ENCODE measurements at regions not wholly inside any gene's neighbourhood (a gene's known extent, or its start where the extent isn't known, plus 50 kb on each side); places are given as distances from the start of the nearest gene placed in this dataset.
"Not testable (repeated sequence)": the region's sequence is repeated elsewhere in the genome, so short reads cannot be mapped to it uniquely, and the experiment has no call there.

- no peak for DNase-seq
These were observed 193.0 kb downstream of the FZD1 start for GRCh38 chr7:91457208-91457607.

- DNase-seq: no peak
These were observed 195.3 kb downstream of the FZD1 start for GRCh38 chr7:91459539-91459938.

- no peak for DNase-seq
These were observed 198.1 kb downstream of the FZD1 start for GRCh38 chr7:91462316-91462715.

GRCh38 chr7:91463330-91463729, 199.1 kb downstream of the FZD1 start:
- no peak for DNase-seq

- no peak for DNase-seq
These were observed 201.4 kb downstream of the FZD1 start for GRCh38 chr7:91465595-91466061.

GRCh38 chr7:91468256-91468655, 204.0 kb downstream of the FZD1 start:
- no peak for DNase-seq

- DNase-seq: no peak
These were observed 209.4 kb downstream of the FZD1 start for GRCh38 chr7:91473619-91474018.

- DNase-seq: no peak
These were observed 209.8 kb downstream of the FZD1 start for GRCh38 chr7:91474074-91474473.

GRCh38 chr7:91480470-91480869, 216.2 kb downstream of the FZD1 start:
- not testable (repeated sequence) for DNase-seq

- peak; percentile 15 for DNase-seq
These were observed 227.6 kb downstream of the FZD1 start for GRCh38 chr7:91491868-91492267.

- DNase-seq: no peak
These were observed 228.1 kb downstream of the FZD1 start for GRCh38 chr7:91492317-91492716.

GRCh38 chr7:91492773-91493172, 228.5 kb downstream of the FZD1 start:
- DNase-seq: no peak

GRCh38 chr7:91494450-91494849, 230.2 kb downstream of the FZD1 start:
- no peak for DNase-seq

- no peak for DNase-seq
These were observed 232.1 kb downstream of the FZD1 start for GRCh38 chr7:91496251-91496820.

GRCh38 chr7:91497277-91497676, 233.0 kb downstream of the FZD1 start:
- not testable (repeated sequence) for DNase-seq

- DNase-seq: no peak
These were observed 239.8 kb downstream of the FZD1 start for GRCh38 chr7:91503934-91504555.

- DNase-seq: no peak
These were observed 240.7 kb downstream of the FZD1 start for GRCh38 chr7:91504919-91505318.

GRCh38 chr7:91506966-91507365, 242.7 kb downstream of the FZD1 start:
- DNase-seq: not testable (repeated sequence)

GRCh38 chr7:91511861-91512260, 247.6 kb downstream of the FZD1 start:
- DNase-seq: not testable (repeated sequence)

- DNase-seq: no peak
These were observed 248.7 kb downstream of the FZD1 start for GRCh38 chr7:91512958-91513357.

GRCh38 chr7:91514591-91514990, 250.4 kb downstream of the FZD1 start:
- no peak for DNase-seq

- no peak for DNase-seq
These were observed 251.7 kb downstream of the FZD1 start for GRCh38 chr7:91515961-91516360.

- no peak for DNase-seq
These were observed 253.1 kb downstream of the FZD1 start for GRCh38 chr7:91517201-91517785.

GRCh38 chr7:91518058-91518457, 253.8 kb downstream of the FZD1 start:
- no peak for DNase-seq
